ENCODE measurements at regions not wholly inside any gene's neighbourhood (a gene's known extent, or its start where the extent isn't known, plus 50 kb on each side); places are given as distances from the start of the nearest gene placed in this dataset.

DNA sequence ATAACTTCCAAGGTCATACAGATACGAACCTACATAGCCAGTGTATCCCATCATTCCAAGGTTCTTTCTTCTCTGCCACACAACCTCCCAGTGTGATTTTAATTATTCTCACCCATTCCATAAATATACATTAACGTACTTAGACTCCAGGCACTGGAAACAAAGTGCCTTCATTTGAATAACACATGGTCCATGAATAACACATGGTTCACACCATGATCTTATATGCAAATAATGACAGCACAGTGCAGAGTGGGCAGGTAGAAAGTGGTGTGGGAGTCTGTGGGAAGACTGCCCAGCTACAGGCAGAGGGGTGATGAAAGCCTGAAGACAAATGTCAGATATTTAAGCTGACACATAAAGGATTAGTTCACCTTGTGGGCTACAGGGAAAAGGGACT is 425.2 kb downstream of the HACE1 start:
- ATAC-seq (no peak), DNase-seq (no peak)
- no peak overlapping the region for H3K4me3 ChIP-seq
- H3K4me1 ChIP-seq (ENCODE audit: low read depth), result no peaks in the 10 kb centered on the region
- intact Hi-C loops (cut with DNase I, micrococcal nuclease), result no loop called here
- TF ChIP-seq, protein P1, sequence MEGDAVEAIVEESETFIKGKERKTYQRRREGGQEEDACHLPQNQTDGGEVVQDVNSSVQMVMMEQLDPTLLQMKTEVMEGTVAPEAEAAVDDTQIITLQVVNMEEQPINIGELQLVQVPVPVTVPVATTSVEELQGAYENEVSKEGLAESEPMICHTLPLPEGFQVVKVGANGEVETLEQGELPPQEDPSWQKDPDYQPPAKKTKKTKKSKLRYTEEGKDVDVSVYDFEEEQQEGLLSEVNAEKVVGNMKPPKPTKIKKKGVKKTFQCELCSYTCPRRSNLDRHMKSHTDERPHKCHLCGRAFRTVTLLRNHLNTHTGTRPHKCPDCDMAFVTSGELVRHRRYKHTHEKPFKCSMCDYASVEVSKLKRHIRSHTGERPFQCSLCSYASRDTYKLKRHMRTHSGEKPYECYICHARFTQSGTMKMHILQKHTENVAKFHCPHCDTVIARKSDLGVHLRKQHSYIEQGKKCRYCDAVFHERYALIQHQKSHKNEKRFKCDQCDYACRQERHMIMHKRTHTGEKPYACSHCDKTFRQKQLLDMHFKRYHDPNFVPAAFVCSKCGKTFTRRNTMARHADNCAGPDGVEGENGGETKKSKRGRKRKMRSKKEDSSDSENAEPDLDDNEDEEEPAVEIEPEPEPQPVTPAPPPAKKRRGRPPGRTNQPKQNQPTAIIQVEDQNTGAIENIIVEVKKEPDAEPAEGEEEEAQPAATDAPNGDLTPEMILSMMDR (IDR thresholded peaks at IDR 0.05), result no peak
- no peaks in the 10 kb centered on the region for H3K36me3 ChIP-seq (ENCODE audit: low read depth)
- H3K9me3 ChIP-seq, result no peaks in the 10 kb centered on the region

- DNase-seq (no peak), ATAC-seq (no peak)
- Histone ChIP-seq H3K36me3 (ENCODE audit: low read depth) (no peaks in the 10 kb centered on the region), H3K4me1 (ENCODE audit: low read depth) (no peaks in the 10 kb centered on the region), H3K4me3 (no peak overlapping the region), H3K9me3 (no peaks in the 10 kb centered on the region)
- intact Hi-C loops (cut with DNase I, micrococcal nuclease), result no loop called here
- TF ChIP-seq, protein P1 (IDR thresholded peaks at IDR 0.05), result no peak
These were observed 428.6 kb downstream of the HACE1 start for GRCh38 chr6:104431096-104431495.

- no peaks in the 10 kb centered on the region for H3K36me3 ChIP-seq (ENCODE audit: low read depth)
These were observed 431.5 kb downstream of the HACE1 start for GRCh38 chr6:104428184-104428583.

DNA sequence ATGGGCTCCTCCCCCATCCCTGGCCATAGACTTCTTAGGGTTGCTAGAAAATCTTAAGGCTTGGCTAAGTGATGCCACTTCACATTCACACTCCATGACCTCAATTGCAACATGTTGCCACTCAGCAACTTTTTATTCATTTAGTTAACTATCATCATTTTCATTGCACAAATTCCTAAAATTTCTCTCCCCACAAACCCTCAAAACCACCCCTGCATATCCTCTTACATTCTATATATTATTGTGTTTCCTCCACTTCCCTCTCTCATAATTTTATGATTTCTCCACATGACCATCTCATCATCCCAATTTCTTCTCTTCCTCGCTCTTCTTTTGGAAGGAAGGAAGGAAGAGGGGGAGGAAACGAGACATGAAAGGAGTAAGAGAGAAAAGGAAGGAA is 436.0 kb downstream of the HACE1 start:
- TF ChIP-seq, protein P1 (IDR thresholded peaks at IDR 0.05), result no peak
- Histone ChIP-seq H3K4me3 (no peak overlapping the region), H3K36me3 (ENCODE audit: low read depth) (no peaks in the 10 kb centered on the region), H3K4me1 (ENCODE audit: low read depth) (no peaks in the 10 kb centered on the region), H3K9me3 (no peaks in the 10 kb centered on the region)
- no peak for ATAC-seq
- intact Hi-C loops (cut with DNase I, micrococcal nuclease), result no loop called here
- DNase-seq, result no peak

More at GRCh38 chr6:104428184-104428583, 431.5 kb downstream of the HACE1 start:
- DNase-seq (no peak), ATAC-seq (no peak)
- TF ChIP-seq, protein P1 (IDR thresholded peaks at IDR 0.05), result no peak
- Histone ChIP-seq H3K9me3 (no peaks in the 10 kb centered on the region), H3K4me3 (no peak overlapping the region), H3K4me1 (ENCODE audit: low read depth) (no peaks in the 10 kb centered on the region)
- intact Hi-C loops (cut with DNase I, micrococcal nuclease), result no loop called here

DNA sequence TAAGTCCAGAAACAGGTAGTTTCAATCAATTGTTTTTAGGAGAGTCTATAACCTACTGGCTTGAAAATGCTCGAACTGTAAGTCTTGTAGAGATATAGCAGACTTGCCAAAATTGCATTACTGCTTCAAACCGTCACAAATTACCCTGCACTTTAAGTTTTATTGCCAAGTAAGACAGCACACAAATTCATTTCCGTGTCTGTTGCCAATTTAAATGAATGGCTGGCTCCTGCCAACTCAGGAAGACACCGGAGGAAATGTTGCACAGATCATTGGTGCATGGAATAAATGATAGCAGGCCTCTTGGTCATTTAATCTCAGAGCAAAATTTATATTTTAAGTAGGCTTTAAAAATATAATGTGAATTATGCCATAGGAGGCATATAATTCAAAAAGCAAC is 438.1 kb downstream of the HACE1 start:
- Histone ChIP-seq H3K4me3 (no peak overlapping the region), H3K4me1 (ENCODE audit: low read depth) (no peaks in the 10 kb centered on the region), H3K36me3 (ENCODE audit: low read depth) (no peaks in the 10 kb centered on the region), H3K9me3 (no peaks in the 10 kb centered on the region)
- intact Hi-C loops (cut with DNase I, micrococcal nuclease), result no loop called here
- no peak for ATAC-seq
- DNase-seq, result peak in 1 of 3 donors; percentile 2
- TF ChIP-seq, protein P1 (IDR thresholded peaks at IDR 0.05), result no peak

DNA sequence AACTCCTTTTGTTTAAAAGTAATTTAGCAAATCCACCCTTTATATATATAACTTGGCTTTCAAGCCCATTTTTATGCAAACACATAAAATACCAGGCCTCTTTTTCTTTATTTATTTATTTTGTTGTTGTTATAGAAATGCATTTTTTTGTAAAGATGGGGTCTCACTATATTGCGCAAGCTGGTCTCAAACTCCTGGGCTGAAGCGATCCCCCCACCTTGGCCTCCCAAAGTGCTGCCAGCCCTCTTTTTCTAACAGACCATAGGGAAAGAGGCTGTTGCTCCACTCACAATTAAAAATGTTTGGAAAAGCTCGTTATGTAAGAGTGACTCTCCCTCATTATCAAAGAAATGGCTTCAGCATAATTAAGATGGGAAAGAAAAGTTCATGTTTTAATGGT is 440.9 kb downstream of the HACE1 start:
- DNase-seq, result no peak
- Histone ChIP-seq H3K4me3 (no peak overlapping the region), H3K9me3 (no peaks in the 10 kb centered on the region), H3K36me3 (ENCODE audit: low read depth) (no peaks in the 10 kb centered on the region), H3K4me1 (ENCODE audit: low read depth) (no peaks in the 10 kb centered on the region)
- TF ChIP-seq, protein P1 (IDR thresholded peaks at IDR 0.05), result no peak
- no peak for ATAC-seq
- intact Hi-C loops (cut with DNase I, micrococcal nuclease), result no loop called here

Measured in mucosa of descending colon (tissue), 3 donors.